K562 (cell line): ENCODE measurements at regions not wholly inside any gene's neighbourhood (a gene's known extent, or its start where the extent isn't known, plus 50 kb on each side); places are given as distances from the start of the nearest gene placed in this dataset.

Experiments used
- TFAP4 ChIP-seq: sonication (generic); formaldehyde crosslinking; IDR thresholded peaks from 2 replicates; pipeline ENCODE4 v1.8.0; 2022; ENCODE audit warnings: missing genetic modification reagents, mild to moderate bottlenecking, moderate library complexity, borderline replicate concordance
- ZKSCAN8 ChIP-seq: fragments of 200-800 bp; sonication (Bioruptor generic); IDR thresholded peaks from 2 replicates; pipeline ENCODE4 v1.6.1; 2016; ENCODE audit warnings: missing genetic modification characterization, missing compliant biosample characterization
- TF ChIP-seq, protein P1 (sequence below), 3 experiments: IDR thresholded peaks in 2 of 3; conservative IDR thresholded peaks in 1 of 3; 2 replicates each; pipeline ENCODE4 v1.5.1; 2011 to 2012; ENCODE audit warnings: low read length in 3 of 3, mild to moderate bottlenecking in 3 of 3, control low read depth in 2 of 3, improper control_type of control experiment in 1 of 3, inconsistent platforms in 1 of 3, low read depth in 1 of 3, mixed read lengths in 1 of 3, moderate library complexity in 1 of 3; ENCODE audit not compliant: insufficient read depth in 2 of 3
- TF ChIP-seq, protein P2 (sequence below): IDR thresholded peaks from 3 replicates; pipeline ENCODE4 v1.6.1; 2011; ENCODE audit warnings: borderline replicate concordance, mild to moderate bottlenecking, moderate library complexity; ENCODE audit not compliant: insufficient read length; ENCODE audit errors: extremely low read depth

DNA sequence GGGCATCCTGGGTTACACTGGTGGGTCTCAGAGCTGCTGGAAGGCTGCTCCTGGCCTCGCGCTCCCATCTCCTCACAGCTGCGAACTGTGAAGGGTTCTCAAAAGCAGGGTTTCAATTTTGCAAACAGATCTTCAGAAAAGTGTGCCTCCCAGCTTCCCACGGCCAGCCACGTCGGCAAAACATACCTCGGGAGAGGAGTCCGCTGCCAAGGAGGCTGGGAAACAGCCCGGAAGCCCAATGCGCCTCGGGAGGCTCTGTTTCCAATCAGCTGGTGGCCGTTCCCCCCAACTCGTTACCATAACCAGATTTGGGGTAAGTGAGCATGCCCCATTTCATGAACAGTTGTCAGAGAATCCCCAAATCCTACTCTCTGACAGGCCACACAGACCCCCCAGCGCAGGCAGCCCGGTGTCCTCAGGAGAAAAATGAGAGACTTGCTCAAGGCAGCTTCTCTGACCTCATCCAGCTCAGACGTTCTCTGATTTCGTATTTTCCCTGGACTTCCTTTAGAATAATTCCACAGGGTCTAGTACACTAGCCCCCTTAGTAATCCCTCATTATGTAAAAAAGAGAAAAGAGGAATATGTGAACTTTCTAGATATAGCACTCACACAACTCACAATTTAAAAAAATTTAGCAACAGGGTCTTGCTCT lies 98.4 kb downstream of the SNX5 start (continued):
- TF ChIP-seq, protein P1, sequence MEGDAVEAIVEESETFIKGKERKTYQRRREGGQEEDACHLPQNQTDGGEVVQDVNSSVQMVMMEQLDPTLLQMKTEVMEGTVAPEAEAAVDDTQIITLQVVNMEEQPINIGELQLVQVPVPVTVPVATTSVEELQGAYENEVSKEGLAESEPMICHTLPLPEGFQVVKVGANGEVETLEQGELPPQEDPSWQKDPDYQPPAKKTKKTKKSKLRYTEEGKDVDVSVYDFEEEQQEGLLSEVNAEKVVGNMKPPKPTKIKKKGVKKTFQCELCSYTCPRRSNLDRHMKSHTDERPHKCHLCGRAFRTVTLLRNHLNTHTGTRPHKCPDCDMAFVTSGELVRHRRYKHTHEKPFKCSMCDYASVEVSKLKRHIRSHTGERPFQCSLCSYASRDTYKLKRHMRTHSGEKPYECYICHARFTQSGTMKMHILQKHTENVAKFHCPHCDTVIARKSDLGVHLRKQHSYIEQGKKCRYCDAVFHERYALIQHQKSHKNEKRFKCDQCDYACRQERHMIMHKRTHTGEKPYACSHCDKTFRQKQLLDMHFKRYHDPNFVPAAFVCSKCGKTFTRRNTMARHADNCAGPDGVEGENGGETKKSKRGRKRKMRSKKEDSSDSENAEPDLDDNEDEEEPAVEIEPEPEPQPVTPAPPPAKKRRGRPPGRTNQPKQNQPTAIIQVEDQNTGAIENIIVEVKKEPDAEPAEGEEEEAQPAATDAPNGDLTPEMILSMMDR (IDR thresholded peaks at IDR 0.05 in 2 of 3, conservative IDR thresholded peaks at IDR 0.05 in 1 of 3; ENCODE audit: insufficient read depth in 2 of 3, low read depth in 1 of 3, low read length in 3 of 3): no peak
- TF ChIP-seq, protein P2, sequence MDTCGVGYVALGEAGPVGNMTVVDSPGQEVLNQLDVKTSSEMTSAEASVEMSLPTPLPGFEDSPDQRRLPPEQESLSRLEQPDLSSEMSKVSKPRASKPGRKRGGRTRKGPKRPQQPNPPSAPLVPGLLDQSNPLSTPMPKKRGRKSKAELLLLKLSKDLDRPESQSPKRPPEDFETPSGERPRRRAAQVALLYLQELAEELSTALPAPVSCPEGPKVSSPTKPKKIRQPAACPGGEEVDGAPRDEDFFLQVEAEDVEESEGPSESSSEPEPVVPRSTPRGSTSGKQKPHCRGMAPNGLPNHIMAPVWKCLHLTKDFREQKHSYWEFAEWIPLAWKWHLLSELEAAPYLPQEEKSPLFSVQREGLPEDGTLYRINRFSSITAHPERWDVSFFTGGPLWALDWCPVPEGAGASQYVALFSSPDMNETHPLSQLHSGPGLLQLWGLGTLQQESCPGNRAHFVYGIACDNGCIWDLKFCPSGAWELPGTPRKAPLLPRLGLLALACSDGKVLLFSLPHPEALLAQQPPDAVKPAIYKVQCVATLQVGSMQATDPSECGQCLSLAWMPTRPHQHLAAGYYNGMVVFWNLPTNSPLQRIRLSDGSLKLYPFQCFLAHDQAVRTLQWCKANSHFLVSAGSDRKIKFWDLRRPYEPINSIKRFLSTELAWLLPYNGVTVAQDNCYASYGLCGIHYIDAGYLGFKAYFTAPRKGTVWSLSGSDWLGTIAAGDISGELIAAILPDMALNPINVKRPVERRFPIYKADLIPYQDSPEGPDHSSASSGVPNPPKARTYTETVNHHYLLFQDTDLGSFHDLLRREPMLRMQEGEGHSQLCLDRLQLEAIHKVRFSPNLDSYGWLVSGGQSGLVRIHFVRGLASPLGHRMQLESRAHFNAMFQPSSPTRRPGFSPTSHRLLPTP: no peak
- TF ChIP-seq ZKSCAN8 (CRISPR knock-in tag): no peak
- TF ChIP-seq TFAP4 (CRISPR knock-in tag): no peak
